SKM-1 (cell line): ENCODE measurements at regions not wholly inside any gene's neighbourhood (a gene's known extent, or its start where the extent isn't known, plus 50 kb on each side); places are given as distances from the start of the nearest gene placed in this dataset.

Source experiments
- DNase-seq: peaks from one replicate; lab custom pipeline; 2025; ENCODE audit not compliant: unreplicated experiment; lab: John Stamatoyannopoulos, UW

DNA sequence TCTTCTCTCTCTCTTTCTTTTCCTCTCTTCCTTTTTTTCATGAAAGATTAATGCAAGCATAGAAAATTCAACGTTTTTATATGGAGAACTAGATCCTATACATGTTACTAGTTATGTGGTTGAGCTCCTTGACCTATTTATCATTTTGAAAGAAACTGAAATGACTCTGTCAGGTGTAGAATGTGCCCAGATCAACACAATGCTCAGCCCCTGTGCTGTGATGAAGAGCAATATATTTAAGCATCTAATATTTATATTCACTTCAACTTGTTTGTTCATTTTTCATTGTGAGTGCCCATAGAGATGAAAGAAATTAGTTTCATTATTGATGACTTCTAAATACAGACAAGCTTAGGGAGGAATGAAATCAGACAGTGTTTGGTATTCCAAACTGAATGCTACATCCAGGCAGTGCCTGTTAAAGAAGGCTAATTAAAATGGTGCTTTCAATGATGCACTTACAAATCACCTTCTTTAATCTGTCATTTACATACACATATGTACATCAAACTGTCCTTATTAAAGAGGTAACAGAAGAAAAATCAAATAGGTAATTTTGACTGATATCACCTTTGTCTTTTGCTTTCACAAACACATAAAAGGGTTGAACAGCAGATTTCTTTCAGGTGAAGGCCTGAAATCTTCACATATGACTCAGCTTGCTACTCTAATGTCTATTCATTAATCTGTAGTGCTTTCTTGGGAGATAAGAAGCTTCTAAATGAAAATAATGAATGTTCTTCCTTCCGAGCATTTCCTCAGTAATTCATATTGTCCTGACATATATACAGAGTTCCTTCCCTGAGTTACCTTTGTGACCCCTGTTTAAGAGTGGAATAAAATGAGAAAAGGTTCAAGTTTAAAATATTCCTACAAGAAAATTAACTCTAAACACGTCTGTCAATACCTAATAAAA is 915.9 kb downstream of the PDHA2 start:
- DNase-seq, result no peak

DNA sequence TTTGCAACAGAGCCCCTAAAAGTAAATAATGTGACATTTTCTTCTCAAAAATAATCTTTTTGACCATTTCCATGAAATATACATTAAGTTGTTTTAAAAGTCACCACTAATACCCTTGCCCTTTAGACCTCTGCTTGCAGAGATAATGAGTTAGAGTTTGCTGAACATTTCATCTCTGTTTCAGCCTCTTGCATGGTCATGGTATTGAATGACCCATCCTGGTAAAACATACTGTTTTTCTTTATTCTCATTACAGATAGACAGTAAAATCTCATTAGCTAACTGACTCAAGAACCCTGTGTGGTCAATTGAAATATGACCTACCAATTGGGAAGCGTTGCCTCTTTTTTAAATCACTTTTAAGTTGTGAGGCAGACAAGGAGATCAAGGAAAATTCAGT is 916.7 kb downstream of the PDHA2 start:
- no peak for DNase-seq

DNA sequence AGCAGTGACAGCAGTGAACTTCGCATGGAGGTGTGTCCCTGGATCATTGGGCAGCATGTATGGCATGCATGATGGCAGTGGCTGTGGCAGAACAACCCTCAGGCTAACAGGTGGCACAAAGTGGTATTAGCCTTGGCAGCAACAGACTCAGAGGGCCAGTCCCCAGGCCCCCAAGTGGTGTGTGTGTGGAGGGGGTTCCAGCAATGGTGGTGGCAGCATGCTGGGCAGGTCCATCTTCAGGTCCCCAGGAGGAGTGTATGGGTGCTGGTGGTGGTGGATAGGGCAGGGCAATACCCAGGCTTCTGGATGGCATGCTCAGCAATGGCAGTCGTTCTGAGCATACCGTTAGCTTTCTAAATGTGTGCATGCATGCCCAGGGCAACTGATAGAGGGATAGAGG is 923.7 kb downstream of the PDHA2 start:
- DNase-seq, result no peak

DNA sequence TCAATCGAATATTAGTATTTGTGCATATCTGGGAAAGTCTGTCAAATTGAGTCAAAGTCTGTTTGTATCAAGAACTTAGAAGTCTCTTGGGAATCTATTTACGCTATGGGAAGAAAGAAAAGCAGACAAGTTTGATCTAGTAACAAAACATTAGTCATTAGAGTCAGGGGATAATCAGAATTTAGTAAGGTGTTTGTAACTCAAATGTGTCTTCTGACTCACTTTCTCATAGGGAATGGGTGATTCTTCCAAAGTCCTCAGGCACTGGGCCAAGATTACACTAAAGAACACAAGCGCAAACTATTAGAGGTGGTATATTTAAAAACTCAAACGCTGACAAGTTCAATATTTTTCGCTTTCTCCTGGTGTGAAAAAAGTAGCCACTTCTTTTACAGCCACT is 926.5 kb downstream of the PDHA2 start:
- no peak for DNase-seq

DNA sequence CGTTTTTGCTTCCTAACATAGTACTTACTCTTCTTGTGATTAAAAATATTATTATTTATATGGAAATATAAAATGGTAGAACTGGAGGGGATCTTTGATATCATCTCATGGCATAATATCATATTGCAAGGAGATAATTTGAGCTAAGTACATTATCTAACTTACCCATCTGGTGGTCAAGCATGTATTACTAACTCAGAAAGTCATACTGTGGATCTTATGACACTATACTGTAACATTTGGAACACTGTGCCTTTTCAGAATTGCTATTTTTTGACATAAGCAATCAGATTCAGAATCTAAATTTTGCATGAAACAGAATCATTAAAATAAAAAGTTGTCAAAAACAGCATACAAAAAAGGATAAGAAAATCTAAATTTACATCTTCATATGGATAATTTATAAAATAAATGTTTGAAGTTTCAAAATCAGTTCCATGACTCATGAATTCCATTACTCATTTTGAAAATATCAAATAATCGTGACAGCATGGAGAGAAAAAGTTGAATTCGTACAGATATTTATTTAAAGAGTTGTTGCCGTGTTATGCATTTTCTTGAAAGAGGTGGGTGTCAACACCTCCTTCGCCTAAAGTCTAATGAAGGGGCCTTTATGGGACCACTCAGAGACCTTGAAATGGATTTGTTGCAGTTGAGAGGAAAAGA is 928.1 kb downstream of the PDHA2 start:
- DNase-seq, result no peak

DNA sequence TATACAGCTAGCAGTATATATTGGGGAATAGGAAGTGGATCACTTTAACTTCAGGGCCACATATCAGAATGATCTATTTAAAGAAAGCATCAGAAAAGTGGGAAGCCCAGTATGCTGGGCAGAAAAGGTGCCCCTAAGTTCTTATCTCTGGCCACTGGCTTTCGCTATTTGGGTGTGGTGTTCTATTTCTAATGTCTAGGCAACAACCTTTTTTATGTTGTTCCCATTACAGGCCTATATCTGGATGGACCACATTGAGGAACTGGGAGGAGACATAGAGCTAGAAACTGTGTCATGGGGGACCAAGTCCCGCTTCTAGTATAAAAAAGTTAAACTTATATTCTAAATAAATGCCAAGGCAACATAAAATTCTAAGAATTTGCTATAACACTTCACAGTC is 935.6 kb downstream of the PDHA2 start:
- DNase-seq, result no peak

DNA sequence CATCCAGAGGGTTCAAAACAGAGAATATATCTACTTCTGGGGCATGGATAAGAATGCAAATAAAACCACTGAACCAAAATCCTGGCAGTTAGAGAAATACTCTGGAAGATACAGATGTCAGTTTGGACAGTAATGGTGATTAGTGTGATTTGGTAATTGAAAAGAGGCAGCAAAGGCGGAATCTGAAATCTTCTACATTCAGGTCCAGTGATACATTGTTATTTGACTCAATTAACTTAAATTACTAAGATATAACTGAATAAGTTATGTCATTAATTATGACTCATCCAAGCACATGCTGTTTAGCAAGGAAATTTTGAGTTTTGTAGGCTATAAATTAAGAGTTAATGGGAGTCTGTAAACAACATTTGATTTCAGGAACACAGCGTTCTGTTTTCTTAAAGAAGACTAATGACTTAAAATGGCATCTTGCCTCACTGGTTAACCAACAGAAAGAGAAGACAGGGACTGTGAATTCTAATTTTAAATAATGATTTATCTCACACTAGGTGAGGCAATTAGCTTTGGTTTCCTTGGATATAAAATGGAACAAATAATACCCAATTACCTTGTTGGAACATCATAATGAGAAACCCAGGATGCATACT is 937.1 kb downstream of the PDHA2 start:
- no peak for DNase-seq

DNA sequence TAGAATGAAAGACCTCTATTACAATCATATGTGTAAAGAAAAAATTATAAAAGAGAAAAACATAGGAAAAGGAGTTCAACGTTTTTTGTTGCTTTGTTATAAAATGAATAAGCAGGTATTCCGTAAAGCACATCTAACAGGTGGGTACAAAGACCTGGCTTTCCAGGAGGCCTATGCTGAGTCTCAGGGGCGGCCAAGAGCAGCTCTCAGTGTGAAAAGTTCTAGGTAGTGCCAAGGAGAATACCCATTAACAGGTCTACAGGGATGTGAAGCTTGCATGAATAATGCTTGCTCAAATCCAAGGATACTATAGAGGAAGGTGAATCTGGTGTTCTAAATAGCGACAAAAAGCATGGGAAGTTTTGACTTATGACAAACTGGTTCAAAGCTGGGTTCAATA is 944.4 kb downstream of the PDHA2 start:
- no peak for DNase-seq

DNA sequence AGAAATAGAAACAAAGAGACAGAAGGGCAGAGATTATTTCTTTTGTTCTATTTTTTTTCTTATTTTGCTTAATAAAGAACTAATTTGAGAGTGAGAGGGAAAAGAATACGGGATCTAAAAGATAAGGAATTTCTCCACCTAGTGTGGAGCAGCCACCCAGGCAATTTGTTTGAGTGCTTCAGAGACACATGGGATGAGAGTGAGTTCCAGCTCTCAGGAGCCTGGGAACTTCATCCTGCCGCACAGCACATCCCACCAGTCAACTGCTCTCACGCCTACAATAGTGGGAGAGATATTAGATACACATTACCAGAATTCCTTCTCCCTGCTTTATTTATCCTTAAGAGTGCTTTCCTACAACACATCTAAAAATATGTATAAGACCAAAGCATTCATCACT is 946.4 kb downstream of the PDHA2 start:
- no peak for DNase-seq

DNA sequence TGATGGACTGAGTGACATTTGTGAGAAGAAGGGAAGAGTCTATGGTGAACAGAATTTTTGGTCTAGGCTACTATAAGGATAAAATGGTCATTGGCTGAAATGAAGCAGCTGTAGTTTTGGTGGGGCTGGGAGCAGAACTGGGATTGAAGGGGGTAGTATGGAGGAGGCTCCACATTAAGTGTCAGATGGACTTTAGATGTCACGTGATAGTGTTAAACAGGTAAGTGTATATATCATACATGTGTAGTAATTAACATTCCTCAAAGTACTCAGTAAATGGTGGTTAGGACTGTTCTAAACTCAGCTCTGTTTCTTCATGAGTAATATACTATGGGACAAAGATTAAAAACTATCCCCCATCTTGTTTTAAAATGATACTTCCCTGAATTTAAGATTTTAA is 947.9 kb downstream of the PDHA2 start:
- no peak for DNase-seq

DNA sequence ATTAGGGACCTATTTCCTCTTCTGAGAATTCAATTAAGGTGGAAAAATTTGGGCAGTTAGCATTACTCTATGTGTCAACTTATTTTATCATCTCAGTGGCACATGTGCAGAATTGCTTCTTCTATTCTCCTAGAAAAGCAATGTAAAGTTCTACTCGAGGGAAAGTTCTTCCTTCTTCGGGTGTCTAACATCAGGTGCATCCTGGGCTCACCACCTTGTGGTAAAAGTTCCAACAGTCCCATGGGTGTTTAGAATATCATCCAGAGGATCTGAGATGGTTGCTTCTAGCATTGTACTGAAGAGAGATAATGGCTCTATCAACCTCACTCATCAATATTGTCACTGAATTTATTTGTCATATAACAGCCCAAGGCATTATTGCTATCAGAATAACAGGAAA is 969.7 kb downstream of the PDHA2 start:
- DNase-seq, result no peak

DNA sequence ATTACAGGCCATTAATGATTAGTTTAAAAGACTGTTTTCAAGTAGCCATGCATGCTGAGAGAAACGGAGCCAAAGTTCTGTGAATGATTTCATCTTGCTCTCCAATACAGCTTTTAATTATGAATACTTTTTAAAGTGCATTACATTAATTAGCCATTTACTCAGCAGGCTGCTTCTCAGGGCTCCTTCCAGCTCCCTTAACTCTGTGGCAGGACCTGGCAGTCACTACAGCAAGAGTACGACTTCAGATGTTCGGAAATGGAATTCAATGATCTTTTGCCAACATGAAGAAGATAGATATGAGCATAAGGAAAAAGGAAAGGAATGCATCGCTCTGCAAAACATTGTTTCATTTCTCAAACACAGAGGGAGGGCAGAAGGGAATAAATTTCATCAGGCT is 987.2 kb downstream of the PDHA2 start:
- DNase-seq, result no peak

DNA sequence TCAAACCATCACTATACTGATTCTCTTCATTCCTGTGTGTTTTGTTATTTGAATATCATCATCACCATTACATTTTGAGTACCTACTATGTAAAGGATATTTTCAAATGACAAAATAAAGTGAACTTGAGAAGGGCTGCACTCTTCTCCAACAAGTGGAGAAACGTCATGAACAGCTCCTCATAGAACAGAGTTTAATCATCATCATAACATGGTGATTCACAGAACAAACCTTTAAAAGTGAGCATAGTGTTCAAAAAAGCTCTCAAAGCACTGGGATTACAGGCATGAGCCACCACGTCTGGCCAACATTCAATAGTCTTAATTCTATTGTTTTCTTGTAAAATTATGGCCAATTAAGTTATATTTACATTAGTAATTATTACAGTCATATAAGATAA is 993.9 kb downstream of the PDHA2 start:
- DNase-seq, result no peak

DNA sequence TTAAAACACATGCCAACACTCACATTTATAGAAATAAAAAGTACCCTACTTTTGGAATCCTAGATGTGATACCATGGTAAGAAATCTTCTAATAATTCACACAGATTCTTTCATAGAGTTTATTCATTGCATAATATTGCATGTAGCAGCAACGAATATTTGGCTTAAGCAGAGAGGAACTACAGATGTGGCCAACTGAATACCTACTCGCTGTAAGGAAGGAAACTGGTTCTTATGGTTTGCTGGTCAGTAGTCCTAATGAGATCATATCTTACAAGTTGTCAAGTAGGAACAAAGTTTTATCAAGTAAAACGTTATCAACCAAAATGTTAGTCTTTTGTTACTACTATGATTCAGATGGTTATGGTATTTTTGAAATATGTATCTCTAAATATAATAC is 996.1 kb downstream of the PDHA2 start:
- DNase-seq, result no peak

DNA sequence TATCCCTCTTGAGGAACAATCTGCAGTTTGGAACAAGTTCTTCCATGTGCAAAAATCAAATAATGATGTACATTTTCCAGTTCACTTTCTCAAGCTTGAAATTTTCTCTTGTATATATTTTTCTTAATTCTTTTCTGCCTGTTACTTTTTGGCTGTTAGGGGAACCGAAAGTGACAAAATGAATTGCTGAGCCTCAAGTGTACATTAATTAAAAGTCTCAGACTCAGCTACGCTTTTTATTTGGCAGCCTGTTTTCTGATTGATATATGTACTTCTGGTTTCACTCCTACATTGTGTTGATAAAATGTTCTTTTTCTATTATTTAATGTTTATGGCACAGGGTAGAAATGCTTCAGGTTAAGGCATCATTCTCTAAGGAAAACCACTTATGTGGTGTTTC is 999.5 kb downstream of the PDHA2 start:
- DNase-seq, result no peak

DNA sequence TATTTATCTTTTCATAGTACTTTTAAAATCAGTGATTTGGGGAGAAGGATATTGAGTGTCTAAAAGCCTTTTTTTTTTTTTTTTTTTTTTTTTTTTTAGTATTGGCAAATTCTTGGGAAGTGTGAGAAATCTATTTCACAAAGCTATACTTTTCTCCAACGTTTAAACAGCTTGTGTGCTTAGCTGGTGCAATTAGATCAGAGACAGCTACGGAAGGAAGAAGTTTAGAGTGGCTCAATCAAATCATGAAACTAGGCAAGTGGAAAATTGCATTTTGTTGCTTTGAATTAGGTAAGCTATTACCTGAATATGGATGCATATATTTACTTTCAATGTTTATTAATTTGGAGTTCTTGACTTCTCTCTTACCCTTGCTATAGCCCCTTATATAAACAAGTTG is 1001.9 kb downstream of the PDHA2 start:
- DNase-seq, result no peak

DNA sequence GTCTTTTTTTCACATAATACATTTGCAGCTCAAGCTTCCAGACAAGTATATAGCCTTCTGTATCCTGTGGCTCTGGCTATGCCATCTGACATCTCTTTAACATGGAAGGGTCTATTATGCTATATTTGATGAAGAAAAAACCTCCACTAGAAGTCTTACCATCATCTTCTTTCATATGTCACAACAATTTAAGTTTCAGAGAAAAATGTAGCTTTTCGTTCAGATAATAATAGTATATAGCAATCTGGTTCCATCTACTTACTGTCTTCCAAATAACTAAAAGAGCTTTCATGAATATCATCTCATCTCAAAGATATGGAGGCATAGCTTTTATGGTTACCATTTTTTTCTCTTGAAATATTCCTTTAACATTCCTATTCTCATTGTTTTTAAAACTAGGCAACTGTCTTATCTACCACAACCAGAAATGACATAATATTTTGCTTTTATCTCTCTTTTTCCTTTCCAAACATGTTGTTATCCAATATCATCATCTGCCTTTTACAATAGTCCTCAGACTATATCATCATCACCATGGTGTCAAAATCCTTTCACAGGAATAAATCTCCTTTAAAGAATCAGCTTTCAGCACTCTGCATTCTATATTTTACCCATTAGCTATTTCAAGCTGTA is 1005.1 kb downstream of the PDHA2 start:
- no peak for DNase-seq

DNA sequence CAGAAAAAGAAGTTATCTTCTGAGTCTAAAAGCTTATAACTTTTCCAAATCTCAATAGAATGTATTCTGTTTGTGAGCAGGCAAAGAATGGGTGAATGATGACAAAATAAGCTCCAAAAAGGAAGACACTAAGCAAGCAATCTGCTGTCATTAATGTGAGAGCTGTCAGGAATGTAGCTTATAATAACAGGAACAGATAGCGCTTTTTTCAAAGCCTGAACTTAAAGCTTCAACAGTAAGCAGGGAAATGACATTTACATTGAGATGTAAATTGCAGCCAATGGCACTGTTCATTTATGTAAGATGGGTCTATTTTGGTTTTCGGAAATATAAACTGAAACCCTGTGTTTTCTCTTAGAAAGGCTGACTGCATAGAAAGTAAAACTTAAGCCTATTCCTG is 1005.9 kb downstream of the PDHA2 start:
- no peak for DNase-seq

DNA sequence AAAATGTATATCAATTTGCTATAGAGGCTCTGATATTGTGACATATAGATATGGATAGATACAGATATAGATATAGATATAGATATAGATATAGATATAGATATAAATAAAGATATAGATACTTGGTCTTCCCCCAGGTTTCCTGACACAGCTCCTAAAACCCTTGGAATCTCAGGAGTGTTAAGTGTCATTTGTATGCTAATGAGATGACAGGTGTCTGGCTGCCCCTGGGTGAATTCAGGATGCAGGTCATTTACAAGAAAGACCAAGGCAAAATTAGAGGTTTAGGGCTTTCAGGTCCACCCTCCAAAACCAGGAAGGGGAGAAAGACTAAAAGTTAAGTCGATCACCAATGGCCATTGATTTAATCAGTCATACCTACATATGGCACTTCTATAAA is 1034.8 kb downstream of the PDHA2 start:
- no peak for DNase-seq

DNA sequence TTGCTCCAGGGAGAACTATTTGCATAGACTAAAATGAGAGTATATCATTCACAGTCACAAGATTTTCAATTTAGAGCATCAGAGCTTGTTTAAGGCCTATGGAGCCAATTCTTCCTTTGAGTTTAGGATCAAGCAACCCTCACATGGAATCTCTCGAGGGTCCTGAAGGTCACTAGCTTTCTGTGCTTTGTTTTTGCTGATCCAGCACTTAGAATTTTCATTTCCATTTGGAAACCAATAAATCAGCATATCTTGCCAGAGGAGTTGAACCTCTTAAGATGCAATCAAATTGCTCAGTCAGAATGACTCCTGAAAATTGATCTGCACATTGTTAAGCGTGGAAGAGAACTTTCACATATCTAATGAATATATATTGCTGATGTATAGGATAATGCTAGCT is 1039.6 kb downstream of the PDHA2 start:
- DNase-seq, result no peak

DNA sequence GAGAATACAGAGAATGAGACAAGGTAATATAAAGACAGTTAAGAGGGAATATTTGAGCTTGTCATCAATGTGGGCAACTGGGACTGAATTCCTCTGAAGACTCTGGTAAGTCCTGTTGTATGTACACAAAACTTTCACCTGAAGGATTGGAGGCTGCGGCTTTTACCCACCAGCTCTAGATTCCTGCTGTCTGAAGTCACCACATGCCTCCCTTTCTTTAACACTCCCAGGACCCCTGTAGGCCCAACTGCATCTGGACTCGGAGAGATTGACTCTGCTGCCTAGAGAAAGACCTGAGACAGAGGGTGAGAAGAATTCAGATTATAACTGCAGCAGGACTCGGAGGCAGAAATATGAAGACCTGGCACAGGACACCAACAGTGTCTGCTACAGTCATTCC is 1048.0 kb downstream of the PDHA2 start:
- no peak for DNase-seq

DNA sequence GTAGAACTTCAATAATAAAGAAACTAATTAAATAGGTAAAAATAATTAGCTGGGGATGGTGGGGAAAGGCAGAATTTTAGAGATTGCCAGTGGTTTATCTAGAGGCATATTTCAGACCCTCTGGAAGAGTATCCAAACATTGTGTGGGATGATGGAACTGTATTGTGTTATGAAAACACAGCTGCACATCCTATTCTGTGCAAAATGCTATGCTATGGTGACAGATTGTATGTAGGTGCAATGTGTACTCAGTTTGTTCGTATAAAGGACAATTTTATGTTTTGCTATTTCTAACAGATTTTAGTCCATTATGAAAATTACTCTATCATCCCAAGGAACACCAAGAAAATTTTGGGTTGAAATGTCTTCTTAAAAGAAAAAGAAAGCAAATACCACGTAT is 1054.7 kb downstream of the PDHA2 start:
- DNase-seq, result no peak
